ENCODE measurements at regions not wholly inside any gene's neighbourhood (a gene's known extent, or its start where the extent isn't known, plus 50 kb on each side); places are given as distances from the start of the nearest gene placed in this dataset.
A peak's percentile ranks its signal among the peaks of the same experiment; 100 is the strongest.

DNA sequence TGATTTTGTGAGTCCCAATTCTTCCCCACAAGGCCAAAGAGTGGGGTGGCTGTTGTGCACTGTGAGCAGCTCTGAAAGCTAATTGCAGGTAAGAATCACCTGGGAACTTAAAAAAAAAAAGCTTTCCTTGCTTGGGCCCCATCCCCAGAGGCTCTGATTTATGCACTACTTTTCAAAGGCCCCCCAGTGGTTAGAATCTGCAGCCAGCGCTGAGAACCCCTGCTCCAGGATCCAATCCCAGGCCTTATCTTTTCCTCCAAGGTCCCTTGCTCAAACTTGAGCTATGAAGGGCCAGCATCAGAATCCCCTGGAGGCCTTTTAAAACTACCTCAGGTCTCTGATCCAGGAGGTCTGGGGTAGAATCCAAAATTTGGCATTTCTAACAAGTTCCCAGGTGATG lies 156.8 kb downstream of the UXS1 start:
- Histone ChIP-seq H3K4me2 (ENCODE audit: low read length) (no peak overlapping the region), H4K8ac (ENCODE audit: low read depth, low read length) (no peak overlapping the region), H4K12ac (ENCODE audit: low read depth, low read length) (no peak overlapping the region), H3K4ac (ENCODE audit: low read depth, low read length) (no peak overlapping the region), H2BK120ac (ENCODE audit: insufficient read depth, low read length, poor library complexity) (no peak overlapping the region), H2BK12ac (ENCODE audit: low read length) (no peak overlapping the region), H2AFZ (ENCODE audit: insufficient read depth, low read length, poor library complexity) (no peak overlapping the region), H3K79me1 (ENCODE audit: low read length) (no peaks in the 10 kb centered on the region), H2BK5ac (ENCODE audit: low read depth, low read length, poor library complexity) (no peak overlapping the region), H3K27ac (ENCODE audit: low read depth, low read length) (no peak overlapping the region), H3K27me3 (ENCODE audit: insufficient read depth, low read length) (no peaks in the 10 kb centered on the region), H3K79me2 (ENCODE audit: control insufficient read depth, insufficient read depth, low read length, poor library complexity) (no peaks in the 10 kb centered on the region), H2AK5ac (ENCODE audit: low read length) (no peak overlapping the region), H3K4me3 (ENCODE audit: low read depth, low read length) (no peak overlapping the region), H3K36me3 (ENCODE audit: control insufficient read depth in 1 of 2, insufficient read depth in 2 of 2, low read length in 2 of 2) (no peaks in the 10 kb centered on the region), H3K4me1 (ENCODE audit: control insufficient read depth in 1 of 2, insufficient read depth in 2 of 2, low read length in 2 of 2) (no peaks in the 10 kb centered on the region), H3K18ac (ENCODE audit: low read length) (no peak overlapping the region), H4K91ac (ENCODE audit: low read depth, low read length) (no peak overlapping the region), H3K9me3 (ENCODE audit: insufficient read depth, low read depth, low read length) (no peaks in the 10 kb centered on the region), H3K23ac (ENCODE audit: low read length) (no peak overlapping the region), H3K14ac (ENCODE audit: low read length) (no peak overlapping the region), H3K9ac (ENCODE audit: low read length) (no peak overlapping the region)
- no peak for DNase-seq
- no CpG with 5 or more reads among the region's 1 CpG for WGBS (ENCODE audit: extremely low coverage, insufficient coverage, insufficient read length)

DNA sequence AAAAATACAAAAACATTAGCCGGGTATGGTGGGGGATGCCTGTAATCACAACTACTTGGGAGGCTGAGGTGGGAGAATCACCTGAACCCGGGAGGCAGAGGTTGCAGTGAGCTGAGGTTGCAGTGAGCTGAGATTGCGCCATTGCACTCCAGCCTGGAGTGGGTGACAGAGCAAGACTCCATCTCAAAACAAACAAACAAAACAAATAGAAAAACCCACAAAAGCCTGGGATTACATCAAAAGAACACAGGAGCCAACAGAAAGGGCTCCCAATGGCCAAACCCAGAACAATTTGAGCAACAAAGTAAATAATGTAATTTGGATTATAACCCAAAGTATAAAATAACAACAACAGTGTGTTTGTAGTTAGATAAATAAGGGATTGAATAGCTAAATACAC lies 159.8 kb downstream of the UXS1 start:
- Histone ChIP-seq H2BK5ac (ENCODE audit: low read depth, low read length, poor library complexity) (no peak overlapping the region), H3K4me2 (ENCODE audit: low read length) (no peak overlapping the region), H2BK120ac (ENCODE audit: insufficient read depth, low read length, poor library complexity) (no peak overlapping the region), H2AK5ac (ENCODE audit: low read length) (no peak overlapping the region), H4K8ac (ENCODE audit: low read depth, low read length) (no peak overlapping the region), H3K4me3 (ENCODE audit: low read depth, low read length) (no peak overlapping the region), H2BK12ac (ENCODE audit: low read length) (no peak overlapping the region), H4K12ac (ENCODE audit: low read depth, low read length) (no peak overlapping the region), H3K27ac (ENCODE audit: low read depth, low read length) (no peak overlapping the region), H4K91ac (ENCODE audit: low read depth, low read length) (no peak overlapping the region), H3K14ac (ENCODE audit: low read length) (no peak overlapping the region), H3K9ac (ENCODE audit: low read length) (no peak overlapping the region), H3K79me1 (ENCODE audit: low read length) (peaks cover 2% of the 10 kb centered on the region), H3K9me3 (ENCODE audit: insufficient read depth, low read depth, low read length) (no peaks in the 10 kb centered on the region), H3K4me1 (ENCODE audit: control insufficient read depth in 1 of 2, insufficient read depth in 2 of 2, low read length in 2 of 2) (peaks cover 4 to 6% of the 10 kb centered on the region in 2 experiments), H3K36me3 (ENCODE audit: control insufficient read depth in 1 of 2, insufficient read depth in 2 of 2, low read length in 2 of 2) (no peaks in the 10 kb centered on the region), H3K18ac (ENCODE audit: low read length) (no peak overlapping the region), H3K79me2 (ENCODE audit: control insufficient read depth, insufficient read depth, low read length, poor library complexity) (no peaks in the 10 kb centered on the region), H3K4ac (ENCODE audit: low read depth, low read length) (no peak overlapping the region), H2AFZ (ENCODE audit: insufficient read depth, low read length, poor library complexity) (no peak overlapping the region), H3K23ac (ENCODE audit: low read length) (no peak overlapping the region), H3K27me3 (ENCODE audit: insufficient read depth, low read length) (no peaks in the 10 kb centered on the region)
- no peak for DNase-seq
- WGBS (ENCODE audit: extremely low coverage, insufficient coverage, insufficient read length) = no CpG with 5 or more reads among the region's 3 CpGs

DNA sequence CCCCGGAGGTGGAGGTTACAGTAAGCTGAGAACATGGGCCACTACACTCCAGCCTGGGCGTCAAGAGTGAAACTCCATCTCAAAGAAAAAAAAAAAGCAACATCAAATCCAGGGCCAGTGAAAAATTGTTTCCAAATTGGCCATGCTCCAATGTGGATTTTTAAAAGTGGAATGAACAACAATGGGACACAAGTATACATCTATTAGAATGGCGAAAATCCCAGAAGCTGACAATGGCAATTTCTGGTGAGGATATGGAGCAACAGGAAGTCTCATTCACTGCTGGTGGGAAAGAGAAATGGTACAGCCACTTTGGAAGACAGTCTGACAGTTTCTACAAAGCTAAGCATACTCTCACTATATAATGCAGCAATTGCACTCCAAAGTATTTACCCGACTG lies 161.4 kb downstream of the UXS1 start:
- Histone ChIP-seq H2BK12ac (ENCODE audit: low read length) (no peak overlapping the region), H3K23ac (ENCODE audit: low read length) (no peak overlapping the region), H3K4me3 (ENCODE audit: low read depth, low read length) (no peak overlapping the region), H3K36me3 (ENCODE audit: control insufficient read depth in 1 of 2, insufficient read depth in 2 of 2, low read length in 2 of 2) (no peaks in the 10 kb centered on the region), H4K12ac (ENCODE audit: low read depth, low read length) (no peak overlapping the region), H3K4me1 (ENCODE audit: control insufficient read depth in 1 of 2, insufficient read depth in 2 of 2, low read length in 2 of 2) (peaks cover 4 to 10% of the 10 kb centered on the region in 2 experiments), H3K4me2 (ENCODE audit: low read length) (no peak overlapping the region), H3K79me1 (ENCODE audit: low read length) (peaks cover 2% of the 10 kb centered on the region), H2AFZ (ENCODE audit: insufficient read depth, low read length, poor library complexity) (no peak overlapping the region), H3K27ac (ENCODE audit: low read depth, low read length) (no peak overlapping the region), H3K4ac (ENCODE audit: low read depth, low read length) (no peak overlapping the region), H3K14ac (ENCODE audit: low read length) (no peak overlapping the region), H2AK5ac (ENCODE audit: low read length) (no peak overlapping the region), H2BK120ac (ENCODE audit: insufficient read depth, low read length, poor library complexity) (no peak overlapping the region), H4K91ac (ENCODE audit: low read depth, low read length) (no peak overlapping the region), H2BK5ac (ENCODE audit: low read depth, low read length, poor library complexity) (no peak overlapping the region), H3K18ac (ENCODE audit: low read length) (no peak overlapping the region), H3K27me3 (ENCODE audit: insufficient read depth, low read length) (no peaks in the 10 kb centered on the region), H3K79me2 (ENCODE audit: control insufficient read depth, insufficient read depth, low read length, poor library complexity) (no peaks in the 10 kb centered on the region), H3K9me3 (ENCODE audit: insufficient read depth, low read depth, low read length) (peaks cover 4% of the 10 kb centered on the region), H3K9ac (ENCODE audit: low read length) (no peak overlapping the region), H4K8ac (ENCODE audit: low read depth, low read length) (no peak overlapping the region)
- no CpG with 5 or more reads among the region's 4 CpGs for WGBS (ENCODE audit: extremely low coverage, insufficient coverage, insufficient read length)
- no peak for DNase-seq

GRCh38 chr2:106030287-106031268 lies 163.5 kb downstream of the UXS1 start:
- no peak overlapping the region for H2AK5ac ChIP-seq (ENCODE audit: low read length)
- H3K79me1 ChIP-seq (ENCODE audit: low read length) = peaks cover 2% of the 10 kb centered on the region
- H4K91ac ChIP-seq (ENCODE audit: low read depth, low read length) = peak overlapping the region; percentile 66
- H3K23ac ChIP-seq (ENCODE audit: low read length) = no peak overlapping the region
- H2BK5ac ChIP-seq (ENCODE audit: low read depth, low read length, poor library complexity) = no peak overlapping the region
- peak overlapping the region; percentile 54 for H4K8ac ChIP-seq (ENCODE audit: low read depth, low read length)
- H3K18ac ChIP-seq (ENCODE audit: low read length) = no peak overlapping the region
- no peak overlapping the region for H2BK12ac ChIP-seq (ENCODE audit: low read length)
- WGBS (ENCODE audit: extremely low coverage, insufficient coverage, insufficient read length) = no CpG with 5 or more reads among the region's 14 CpGs
- no peak overlapping the region for H3K27ac ChIP-seq (ENCODE audit: low read depth, low read length)
- H3K4me2 ChIP-seq (ENCODE audit: low read length) = no peak overlapping the region
- no peak overlapping the region for H3K4ac ChIP-seq (ENCODE audit: low read depth, low read length)
- no peaks in the 10 kb centered on the region for H3K79me2 ChIP-seq (ENCODE audit: control insufficient read depth, insufficient read depth, low read length, poor library complexity)
- H3K4me1 ChIP-seq (ENCODE audit: control insufficient read depth in 1 of 2, insufficient read depth in 2 of 2, low read length in 2 of 2) = peaks cover 4 to 10% of the 10 kb centered on the region in 2 experiments
- no peaks in the 10 kb centered on the region for H3K36me3 ChIP-seq (ENCODE audit: control insufficient read depth in 1 of 2, insufficient read depth in 2 of 2, low read length in 2 of 2)
- H4K12ac ChIP-seq (ENCODE audit: low read depth, low read length) = no peak overlapping the region
- no peak overlapping the region for H2BK120ac ChIP-seq (ENCODE audit: insufficient read depth, low read length, poor library complexity)
- H3K9me3 ChIP-seq (ENCODE audit: insufficient read depth, low read depth, low read length) = peaks cover 4% of the 10 kb centered on the region
- peak overlapping the region; percentile 77 for H2AFZ ChIP-seq (ENCODE audit: insufficient read depth, low read length, poor library complexity)
- no peak overlapping the region for H3K9ac ChIP-seq (ENCODE audit: low read length)
- H3K27me3 ChIP-seq (ENCODE audit: insufficient read depth, low read length) = no peaks in the 10 kb centered on the region
- DNase-seq = peak; percentile 45 to 76
- no peak overlapping the region for H3K4me3 ChIP-seq (ENCODE audit: low read depth, low read length)
- H3K14ac ChIP-seq (ENCODE audit: low read length) = no peak overlapping the region
